ENCODE measurements at regions not wholly inside any gene's neighbourhood (a gene's known extent, or its start where the extent isn't known, plus 50 kb on each side); places are given as distances from the start of the nearest gene placed in this dataset.

GRCh38 chr1:79550402-79550801 lies 543.9 kb upstream of the ADGRL4 start:
- no peak for DNase-seq
- Histone ChIP-seq H3K79me2 (ENCODE audit: low read length) (no peaks in the 10 kb centered on the region), H3K27me3 (ENCODE audit: low read length) (no peaks in the 10 kb centered on the region), H4K20me1 (ENCODE audit: insufficient read depth, low read depth, low read length) (no peaks in the 10 kb centered on the region), H3K4me3 (ENCODE audit: low read length) (no peak overlapping the region), H3K36me3 (ENCODE audit: insufficient read depth, low read length) (no peaks in the 10 kb centered on the region), H3K4me2 (ENCODE audit: low read depth, low read length, poor library complexity, severe bottlenecking) (no peak overlapping the region), H3K9ac (ENCODE audit: low read length) (no peak overlapping the region), H3K9me2 (replicated peaks; ENCODE audit: insufficient read depth, low read length) (no peaks in the 10 kb centered on the region), H3K27ac (ENCODE audit: low read length) (no peak overlapping the region), H3K9me3 (ENCODE audit: low read length) (peaks cover 16% of the 10 kb centered on the region), H2AFZ (ENCODE audit: low read length) (no peak overlapping the region), H3K4me1 (ENCODE audit: low read length) (no peaks in the 10 kb centered on the region)

GRCh38 chr1:79549201-79549600 lies 542.7 kb upstream of the ADGRL4 start:
- no peaks in the 10 kb centered on the region for H3K9me2 ChIP-seq (replicated peaks; ENCODE audit: insufficient read depth, low read length)
- H3K9me3 ChIP-seq (ENCODE audit: low read length) = peaks cover 16% of the 10 kb centered on the region
- H2AFZ ChIP-seq (ENCODE audit: low read length) = no peak overlapping the region
- H3K79me2 ChIP-seq (ENCODE audit: low read length) = no peaks in the 10 kb centered on the region
- H3K4me3 ChIP-seq (ENCODE audit: low read length) = no peak overlapping the region
- no peaks in the 10 kb centered on the region for H3K4me1 ChIP-seq (ENCODE audit: low read length)
- no peaks in the 10 kb centered on the region for H3K27me3 ChIP-seq (ENCODE audit: low read length)
- H3K36me3 ChIP-seq (ENCODE audit: insufficient read depth, low read length) = no peaks in the 10 kb centered on the region
- no peak overlapping the region for H3K4me2 ChIP-seq (ENCODE audit: low read depth, low read length, poor library complexity, severe bottlenecking)
- no peak overlapping the region for H3K27ac ChIP-seq (ENCODE audit: low read length)
- DNase-seq = no peak
- H3K9ac ChIP-seq (ENCODE audit: low read length) = no peak overlapping the region
- H4K20me1 ChIP-seq (ENCODE audit: insufficient read depth, low read depth, low read length) = no peaks in the 10 kb centered on the region

GRCh38 chr1:79547514-79547913 lies 541.0 kb upstream of the ADGRL4 start:
- H3K36me3 ChIP-seq (ENCODE audit: insufficient read depth, low read length) = no peaks in the 10 kb centered on the region
- no peak overlapping the region for H2AFZ ChIP-seq (ENCODE audit: low read length)
- H3K4me2 ChIP-seq (ENCODE audit: low read depth, low read length, poor library complexity, severe bottlenecking) = no peak overlapping the region
- H3K79me2 ChIP-seq (ENCODE audit: low read length) = no peaks in the 10 kb centered on the region
- DNase-seq = no peak
- H3K9ac ChIP-seq (ENCODE audit: low read length) = no peak overlapping the region
- H3K9me3 ChIP-seq (ENCODE audit: low read length) = peaks cover 18% of the 10 kb centered on the region
- H3K4me3 ChIP-seq (ENCODE audit: low read length) = no peak overlapping the region
- no peaks in the 10 kb centered on the region for H4K20me1 ChIP-seq (ENCODE audit: insufficient read depth, low read depth, low read length)
- H3K27ac ChIP-seq (ENCODE audit: low read length) = no peak overlapping the region
- H3K4me1 ChIP-seq (ENCODE audit: low read length) = no peaks in the 10 kb centered on the region
- H3K9me2 ChIP-seq (replicated peaks; ENCODE audit: insufficient read depth, low read length) = no peaks in the 10 kb centered on the region
- H3K27me3 ChIP-seq (ENCODE audit: low read length) = no peaks in the 10 kb centered on the region

- no peak overlapping the region for H3K9ac ChIP-seq (ENCODE audit: low read length)
- H3K9me3 ChIP-seq (ENCODE audit: low read length) = peaks cover 8% of the 10 kb centered on the region
- no peaks in the 10 kb centered on the region for H3K4me1 ChIP-seq (ENCODE audit: low read length)
- no peak for DNase-seq
- H3K27ac ChIP-seq (ENCODE audit: low read length) = no peak overlapping the region
- no peaks in the 10 kb centered on the region for H3K79me2 ChIP-seq (ENCODE audit: low read length)
- H3K27me3 ChIP-seq (ENCODE audit: low read length) = no peaks in the 10 kb centered on the region
- H3K4me2 ChIP-seq (ENCODE audit: low read depth, low read length, poor library complexity, severe bottlenecking) = no peak overlapping the region
- no peaks in the 10 kb centered on the region for H3K36me3 ChIP-seq (ENCODE audit: insufficient read depth, low read length)
- no peaks in the 10 kb centered on the region for H4K20me1 ChIP-seq (ENCODE audit: insufficient read depth, low read depth, low read length)
- H3K4me3 ChIP-seq (ENCODE audit: low read length) = no peak overlapping the region
- no peaks in the 10 kb centered on the region for H3K9me2 ChIP-seq (replicated peaks; ENCODE audit: insufficient read depth, low read length)
- no peak overlapping the region for H2AFZ ChIP-seq (ENCODE audit: low read length)
These were observed 536.9 kb upstream of the ADGRL4 start for GRCh38 chr1:79543394-79543793.

- no peak for DNase-seq
- no peaks in the 10 kb centered on the region for H3K4me1 ChIP-seq (ENCODE audit: low read length)
- no peaks in the 10 kb centered on the region for H3K27me3 ChIP-seq (ENCODE audit: low read length)
- H3K9me3 ChIP-seq (ENCODE audit: low read length) = peaks cover 30% of the 10 kb centered on the region
- H3K79me2 ChIP-seq (ENCODE audit: low read length) = no peaks in the 10 kb centered on the region
- H3K27ac ChIP-seq (ENCODE audit: low read length) = no peak overlapping the region
- H3K4me2 ChIP-seq (ENCODE audit: low read depth, low read length, poor library complexity, severe bottlenecking) = no peak overlapping the region
- H3K9ac ChIP-seq (ENCODE audit: low read length) = no peak overlapping the region
- no peaks in the 10 kb centered on the region for H3K9me2 ChIP-seq (replicated peaks; ENCODE audit: insufficient read depth, low read length)
- H3K4me3 ChIP-seq (ENCODE audit: low read length) = no peak overlapping the region
- H3K36me3 ChIP-seq (ENCODE audit: insufficient read depth, low read length) = no peaks in the 10 kb centered on the region
- H2AFZ ChIP-seq (ENCODE audit: low read length) = no peak overlapping the region
- no peaks in the 10 kb centered on the region for H4K20me1 ChIP-seq (ENCODE audit: insufficient read depth, low read depth, low read length)
These were observed 532.5 kb upstream of the ADGRL4 start for GRCh38 chr1:79539001-79539400.

GRCh38 chr1:79532555-79532954 lies 526.0 kb upstream of the ADGRL4 start:
- H3K4me2 ChIP-seq (ENCODE audit: low read depth, low read length, poor library complexity, severe bottlenecking) = no peak overlapping the region
- no peak overlapping the region for H3K9ac ChIP-seq (ENCODE audit: low read length)
- H4K20me1 ChIP-seq (ENCODE audit: insufficient read depth, low read depth, low read length) = no peaks in the 10 kb centered on the region
- no peak overlapping the region for H3K4me3 ChIP-seq (ENCODE audit: low read length)
- H2AFZ ChIP-seq (ENCODE audit: low read length) = no peak overlapping the region
- H3K4me1 ChIP-seq (ENCODE audit: low read length) = no peaks in the 10 kb centered on the region
- no peak overlapping the region for H3K27ac ChIP-seq (ENCODE audit: low read length)
- H3K9me3 ChIP-seq (ENCODE audit: low read length) = peaks cover 18% of the 10 kb centered on the region
- H3K27me3 ChIP-seq (ENCODE audit: low read length) = no peaks in the 10 kb centered on the region
- no peaks in the 10 kb centered on the region for H3K9me2 ChIP-seq (replicated peaks; ENCODE audit: insufficient read depth, low read length)
- H3K36me3 ChIP-seq (ENCODE audit: insufficient read depth, low read length) = no peaks in the 10 kb centered on the region
- DNase-seq = no peak
- H3K79me2 ChIP-seq (ENCODE audit: low read length) = no peaks in the 10 kb centered on the region

- Histone ChIP-seq H3K9ac (ENCODE audit: low read length) (no peak overlapping the region), H3K27ac (ENCODE audit: low read length) (no peak overlapping the region), H3K4me2 (ENCODE audit: low read depth, low read length, poor library complexity, severe bottlenecking) (no peak overlapping the region), H3K9me2 (replicated peaks; ENCODE audit: insufficient read depth, low read length) (no peaks in the 10 kb centered on the region), H3K36me3 (ENCODE audit: insufficient read depth, low read length) (no peaks in the 10 kb centered on the region), H3K27me3 (ENCODE audit: low read length) (no peaks in the 10 kb centered on the region), H2AFZ (ENCODE audit: low read length) (no peak overlapping the region), H3K4me3 (ENCODE audit: low read length) (no peak overlapping the region), H3K79me2 (ENCODE audit: low read length) (no peaks in the 10 kb centered on the region), H4K20me1 (ENCODE audit: insufficient read depth, low read depth, low read length) (no peaks in the 10 kb centered on the region), H3K4me1 (ENCODE audit: low read length) (no peaks in the 10 kb centered on the region), H3K9me3 (ENCODE audit: low read length) (peaks cover 10% of the 10 kb centered on the region)
- no peak for DNase-seq
These were observed 525.3 kb upstream of the ADGRL4 start for GRCh38 chr1:79531790-79532189.

GRCh38 chr1:79530476-79530875 lies 523.9 kb upstream of the ADGRL4 start:
- no peak overlapping the region for H3K9ac ChIP-seq (ENCODE audit: low read length)
- H4K20me1 ChIP-seq (ENCODE audit: insufficient read depth, low read depth, low read length) = no peaks in the 10 kb centered on the region
- no peak overlapping the region for H3K4me2 ChIP-seq (ENCODE audit: low read depth, low read length, poor library complexity, severe bottlenecking)
- no peak overlapping the region for H3K27ac ChIP-seq (ENCODE audit: low read length)
- H3K27me3 ChIP-seq (ENCODE audit: low read length) = no peaks in the 10 kb centered on the region
- no peaks in the 10 kb centered on the region for H3K36me3 ChIP-seq (ENCODE audit: insufficient read depth, low read length)
- H3K79me2 ChIP-seq (ENCODE audit: low read length) = no peaks in the 10 kb centered on the region
- no peak for DNase-seq
- no peaks in the 10 kb centered on the region for H3K4me1 ChIP-seq (ENCODE audit: low read length)
- H3K4me3 ChIP-seq (ENCODE audit: low read length) = no peak overlapping the region
- H3K9me2 ChIP-seq (replicated peaks; ENCODE audit: insufficient read depth, low read length) = no peaks in the 10 kb centered on the region
- H2AFZ ChIP-seq (ENCODE audit: low read length) = no peak overlapping the region
- peaks cover 13% of the 10 kb centered on the region for H3K9me3 ChIP-seq (ENCODE audit: low read length)

- Histone ChIP-seq H3K4me1 (ENCODE audit: low read length) (no peaks in the 10 kb centered on the region), H3K9me3 (ENCODE audit: low read length) (peaks cover 16% of the 10 kb centered on the region), H3K27me3 (ENCODE audit: low read length) (no peaks in the 10 kb centered on the region), H3K9ac (ENCODE audit: low read length) (no peak overlapping the region), H3K9me2 (replicated peaks; ENCODE audit: insufficient read depth, low read length) (no peaks in the 10 kb centered on the region), H3K79me2 (ENCODE audit: low read length) (no peaks in the 10 kb centered on the region), H3K4me2 (ENCODE audit: low read depth, low read length, poor library complexity, severe bottlenecking) (no peak overlapping the region), H2AFZ (ENCODE audit: low read length) (no peak overlapping the region), H3K4me3 (ENCODE audit: low read length) (no peak overlapping the region), H3K36me3 (ENCODE audit: insufficient read depth, low read length) (no peaks in the 10 kb centered on the region), H3K27ac (ENCODE audit: low read length) (no peak overlapping the region), H4K20me1 (ENCODE audit: insufficient read depth, low read depth, low read length) (no peaks in the 10 kb centered on the region)
- DNase-seq = no peak
These were observed 523.5 kb upstream of the ADGRL4 start for GRCh38 chr1:79530055-79530454.
